ENCODE measurements at regions not wholly inside any gene's neighbourhood (a gene's known extent, or its start where the extent isn't known, plus 50 kb on each side); places are given as distances from the start of the nearest gene placed in this dataset.

- ATAC-seq (no peak), DNase-seq (no peak)
- no peak for TF ChIP-seq CTCF (IDR thresholded peaks at IDR 0.05)
- no peaks in the 10 kb centered on the region for H3K36me3 ChIP-seq
- no peaks in the 10 kb centered on the region for H3K9me3 ChIP-seq
- no peak overlapping the region for H3K27ac ChIP-seq
- no peaks in the 10 kb centered on the region for H3K27me3 ChIP-seq
- H3K4me3 ChIP-seq = no peak overlapping the region
- no peaks in the 10 kb centered on the region for H3K4me1 ChIP-seq
- intact Hi-C loops (cut with DNase I) = no loop called here
Observed at GRCh38 chr10:10609379-10609955, 408.2 kb upstream of the CELF2 start.

- H3K4me3 ChIP-seq = no peak overlapping the region
- H3K27ac ChIP-seq = no peak overlapping the region
- DNase-seq = no peak
- H3K9me3 ChIP-seq = no peaks in the 10 kb centered on the region
- TF ChIP-seq CTCF (IDR thresholded peaks at IDR 0.05) = no peak
- H3K4me1 ChIP-seq = no peaks in the 10 kb centered on the region
- H3K27me3 ChIP-seq = no peaks in the 10 kb centered on the region
- ATAC-seq = no peak
- intact Hi-C loops (cut with DNase I) = no loop called here
- H3K36me3 ChIP-seq = no peaks in the 10 kb centered on the region
Observed at GRCh38 chr10:10610171-10610570, 407.5 kb upstream of the CELF2 start.

GRCh38 chr10:10612151-10612550, 405.5 kb upstream of the CELF2 start:
- no peak overlapping the region for H3K27ac ChIP-seq
- no peak for ATAC-seq
- intact Hi-C loops (cut with DNase I) = no loop called here

GRCh38 chr10:10613656-10614244, 403.9 kb upstream of the CELF2 start:
- no peaks in the 10 kb centered on the region for H3K9me3 ChIP-seq
- intact Hi-C loops (cut with DNase I) = no loop called here
- H3K27me3 ChIP-seq = no peaks in the 10 kb centered on the region
- no peak for DNase-seq
- no peak overlapping the region for H3K4me3 ChIP-seq
- no peaks in the 10 kb centered on the region for H3K4me1 ChIP-seq
- TF ChIP-seq CTCF (IDR thresholded peaks at IDR 0.05) = no peak
- no peaks in the 10 kb centered on the region for H3K36me3 ChIP-seq
- no peak for ATAC-seq
- no peak overlapping the region for H3K27ac ChIP-seq

More at GRCh38 chr10:10612151-10612550, 405.5 kb upstream of the CELF2 start:
- Histone ChIP-seq H3K4me1 (no peaks in the 10 kb centered on the region), H3K9me3 (no peaks in the 10 kb centered on the region), H3K4me3 (no peak overlapping the region), H3K36me3 (no peaks in the 10 kb centered on the region), H3K27me3 (no peaks in the 10 kb centered on the region)
- no peak for DNase-seq
- no peak for TF ChIP-seq CTCF (IDR thresholded peaks at IDR 0.05)

GRCh38 chr10:10617686-10618085, 400.0 kb upstream of the CELF2 start:
- H3K4me3 ChIP-seq = no peak overlapping the region
- ATAC-seq (no peak), DNase-seq (no peak)
- no peak overlapping the region for H3K27ac ChIP-seq
- H3K9me3 ChIP-seq = no peaks in the 10 kb centered on the region
- intact Hi-C loops (cut with DNase I) = no loop called here
- H3K4me1 ChIP-seq = no peaks in the 10 kb centered on the region
- H3K27me3 ChIP-seq = no peaks in the 10 kb centered on the region
- no peaks in the 10 kb centered on the region for H3K36me3 ChIP-seq
- no peak for TF ChIP-seq CTCF (IDR thresholded peaks at IDR 0.05)

GRCh38 chr10:10618139-10618538, 399.5 kb upstream of the CELF2 start:
- no peak for TF ChIP-seq CTCF (IDR thresholded peaks at IDR 0.05)
- no peaks in the 10 kb centered on the region for H3K4me1 ChIP-seq
- no peak for DNase-seq
- intact Hi-C loops (cut with DNase I) = no loop called here
- ATAC-seq = no peak
- H3K27me3 ChIP-seq = no peaks in the 10 kb centered on the region
- H3K4me3 ChIP-seq = no peak overlapping the region
- H3K27ac ChIP-seq = no peak overlapping the region
- H3K9me3 ChIP-seq = no peaks in the 10 kb centered on the region
- H3K36me3 ChIP-seq = no peaks in the 10 kb centered on the region
